ENCODE measurements at regions not wholly inside any gene's neighbourhood (a gene's known extent, or its start where the extent isn't known, plus 50 kb on each side); places are given as distances from the start of the nearest gene placed in this dataset.

GRCh38 chr3:184642631-184643285 lies 69.1 kb downstream of the MAGEF1 start:
- Mint-ChIP-seq H3K27ac (no peak overlapping the region), H3K27me3 (ENCODE audit: low read depth) (no peaks in the 10 kb centered on the region), H3K36me3 (ENCODE audit: low read depth) (no peaks in the 10 kb centered on the region), H3K4me1 (ENCODE audit: low read depth) (no peaks in the 10 kb centered on the region), H3K4me3 (no peak overlapping the region), H3K9me3 (no peaks in the 10 kb centered on the region)
- intact Hi-C loops (cut with micrococcal nuclease), result no loop called here
- no peak for DNase-seq
- CTCF ChIA-PET, result interaction anchor here (1.1 kb wide), 1 partner anchor 82 kb away, joined by 3 read pairs; no protein-coding TSS in a partner anchor

GRCh38 chr3:184641430-184641829 lies 70.4 kb downstream of the MAGEF1 start:
- H3K36me3 Mint-ChIP-seq (ENCODE audit: low read depth), result no peaks in the 10 kb centered on the region
- no peaks in the 10 kb centered on the region for H3K4me1 Mint-ChIP-seq (ENCODE audit: low read depth)
- CTCF ChIA-PET, result interaction anchor here (1.1 kb wide), 1 partner anchor 81 kb away, joined by 3 read pairs; no protein-coding TSS in a partner anchor
- H3K9me3 Mint-ChIP-seq, result no peaks in the 10 kb centered on the region
- H3K27me3 Mint-ChIP-seq (ENCODE audit: low read depth), result no peaks in the 10 kb centered on the region
- DNase-seq, result no peak
- intact Hi-C loops (cut with micrococcal nuclease), result no loop called here
- H3K27ac Mint-ChIP-seq, result no peak overlapping the region
- H3K4me3 Mint-ChIP-seq, result no peak overlapping the region

- no peak for DNase-seq
- Mint-ChIP-seq H3K27ac (no peak overlapping the region), H3K9me3 (no peaks in the 10 kb centered on the region), H3K36me3 (ENCODE audit: low read depth) (no peaks in the 10 kb centered on the region), H3K27me3 (ENCODE audit: low read depth) (no peaks in the 10 kb centered on the region), H3K4me3 (no peak overlapping the region), H3K4me1 (ENCODE audit: low read depth) (no peaks in the 10 kb centered on the region)
- intact Hi-C loops (cut with micrococcal nuclease), result no loop called here
- CTCF ChIA-PET, result interaction anchor here (0.8 to 1.3 kb wide), 2 partner anchors 139 to 165 kb away, joined by 3 to 5 read pairs; no protein-coding TSS in a partner anchor
Observed at GRCh38 chr3:184639351-184639750, 72.5 kb downstream of the MAGEF1 start.

- CTCF ChIA-PET, result no interaction called here
- intact Hi-C loops (cut with micrococcal nuclease), result loop anchor here (1.0 kb wide), 2 partner anchors 74 to 274 kb away; no protein-coding TSS in a partner anchor
- no peak for DNase-seq
- H3K9me3 Mint-ChIP-seq, result no peaks in the 10 kb centered on the region
- no peaks in the 10 kb centered on the region for H3K36me3 Mint-ChIP-seq (ENCODE audit: low read depth)
- no peaks in the 10 kb centered on the region for H3K4me1 Mint-ChIP-seq (ENCODE audit: low read depth)
- no peak overlapping the region for H3K4me3 Mint-ChIP-seq
- no peak overlapping the region for H3K27ac Mint-ChIP-seq
- no peaks in the 10 kb centered on the region for H3K27me3 Mint-ChIP-seq (ENCODE audit: low read depth)
Observed at GRCh38 chr3:184637705-184638104, 74.2 kb downstream of the MAGEF1 start.

- Mint-ChIP-seq H3K36me3 (ENCODE audit: low read depth) (no peaks in the 10 kb centered on the region), H3K27me3 (ENCODE audit: low read depth) (no peaks in the 10 kb centered on the region), H3K4me3 (no peak overlapping the region), H3K27ac (no peak overlapping the region), H3K9me3 (no peaks in the 10 kb centered on the region), H3K4me1 (ENCODE audit: low read depth) (no peaks in the 10 kb centered on the region)
- CTCF ChIA-PET, result interaction anchor here (0.6 to 1.1 kb wide), 2 partner anchors 76 to 1092 kb away, joined by 3 to 4 read pairs; partner anchors contain the start of gene EPHB3
- DNase-seq, result peak; percentile 74
- intact Hi-C loops (cut with micrococcal nuclease), result loop anchor here (1.0 kb wide), 2 partner anchors 74 to 274 kb away; no protein-coding TSS in a partner anchor
Observed at GRCh38 chr3:184636741-184637316, 75.0 kb downstream of the MAGEF1 start.

- no peak overlapping the region for H3K4me3 Mint-ChIP-seq
- H3K9me3 Mint-ChIP-seq, result no peaks in the 10 kb centered on the region
- H3K4me1 Mint-ChIP-seq (ENCODE audit: low read depth), result no peaks in the 10 kb centered on the region
- CTCF ChIA-PET, result interaction anchor here (1.1 kb wide), 1 partner anchor 75 kb away, joined by 4 read pairs; the partner anchor contains the start of gene EPHB3
- DNase-seq, result no peak
- intact Hi-C loops (cut with micrococcal nuclease), result no loop called here
- no peaks in the 10 kb centered on the region for H3K27me3 Mint-ChIP-seq (ENCODE audit: low read depth)
- no peaks in the 10 kb centered on the region for H3K36me3 Mint-ChIP-seq (ENCODE audit: low read depth)
- no peak overlapping the region for H3K27ac Mint-ChIP-seq
Observed at GRCh38 chr3:184635774-184636173, 74.2 kb downstream of the EPHB3 start.

GRCh38 chr3:184635126-184635525 lies 73.5 kb downstream of the EPHB3 start:
- DNase-seq, result no peak
- no peaks in the 10 kb centered on the region for H3K4me1 Mint-ChIP-seq (ENCODE audit: low read depth)
- H3K27me3 Mint-ChIP-seq (ENCODE audit: low read depth), result no peaks in the 10 kb centered on the region
- CTCF ChIA-PET, result no interaction called here
- H3K4me3 Mint-ChIP-seq, result no peak overlapping the region
- H3K9me3 Mint-ChIP-seq, result no peaks in the 10 kb centered on the region
- intact Hi-C loops (cut with micrococcal nuclease), result no loop called here
- no peaks in the 10 kb centered on the region for H3K36me3 Mint-ChIP-seq (ENCODE audit: low read depth)
- no peak overlapping the region for H3K27ac Mint-ChIP-seq

GRCh38 chr3:184633237-184633579 lies 71.6 kb downstream of the EPHB3 start:
- Mint-ChIP-seq H3K27me3 (ENCODE audit: low read depth) (no peaks in the 10 kb centered on the region), H3K4me1 (ENCODE audit: low read depth) (no peaks in the 10 kb centered on the region), H3K36me3 (ENCODE audit: low read depth) (no peaks in the 10 kb centered on the region), H3K4me3 (no peak overlapping the region), H3K27ac (no peak overlapping the region), H3K9me3 (no peaks in the 10 kb centered on the region)
- CTCF ChIA-PET, result no interaction called here
- no peak for DNase-seq
- intact Hi-C loops (cut with micrococcal nuclease), result no loop called here

GRCh38 chr3:184632551-184633236 lies 71.1 kb downstream of the EPHB3 start:
- intact Hi-C loops (cut with micrococcal nuclease), result no loop called here
- Mint-ChIP-seq H3K27ac (no peak overlapping the region), H3K9me3 (no peaks in the 10 kb centered on the region), H3K36me3 (ENCODE audit: low read depth) (no peaks in the 10 kb centered on the region), H3K4me1 (ENCODE audit: low read depth) (no peaks in the 10 kb centered on the region), H3K4me3 (no peak overlapping the region), H3K27me3 (ENCODE audit: low read depth) (no peaks in the 10 kb centered on the region)
- CTCF ChIA-PET, result no interaction called here
- no peak for DNase-seq
